Activated T-cell treated with anti-CD3 and anti-CD28 coated beads, Interleukin-2, amount 50 U/mL, for 1 hour (primary cell): ENCODE measurements at regions not wholly inside any gene's neighbourhood (a gene's known extent, or its start where the extent isn't known, plus 50 kb on each side); places are given as distances from the start of the nearest gene placed in this dataset.

Experiments used
- DNase-seq: peaks from one replicate; pipeline ENCODE4 v3.0.0-alpha.2; 2020

GRCh38 chr15:93139436-93139835 lies 50.4 kb upstream of the RGMA start:
- no peak for DNase-seq

GRCh38 chr15:93138681-93139250 lies 49.8 kb upstream of the RGMA start:
- DNase-seq: no peak
